ENCODE measurements at regions not wholly inside any gene's neighbourhood (a gene's known extent, or its start where the extent isn't known, plus 50 kb on each side); places are given as distances from the start of the nearest gene placed in this dataset.
"Not testable (repeated sequence)": the region's sequence is repeated elsewhere in the genome, so short reads cannot be mapped to it uniquely, and the experiment has no call there.

GRCh38 chr4:13782231-13782630 lies 154.7 kb upstream of the BOD1L1 start:
- peaks cover under 1% of the 10 kb centered on the region for H3K9me3 Mint-ChIP-seq
- DNase-seq (no peak), ATAC-seq (ENCODE audit: low read depth) (no peak)
- no peak overlapping the region for H3K4me3 Mint-ChIP-seq
- no peaks in the 10 kb centered on the region for H3K27me3 Mint-ChIP-seq
- H3K36me3 Mint-ChIP-seq: no peaks in the 10 kb centered on the region
- POLR2A ChIA-PET: no interaction called here
- H3K27ac Mint-ChIP-seq: no peak overlapping the region
- H3K4me1 Mint-ChIP-seq: no peaks in the 10 kb centered on the region

- no peak for DNase-seq
- H3K36me3 Mint-ChIP-seq: no peaks in the 10 kb centered on the region
- no peak overlapping the region for H3K27ac Mint-ChIP-seq
- no peak overlapping the region for H3K4me3 Mint-ChIP-seq
- POLR2A ChIA-PET: no interaction called here
- no peak for ATAC-seq (ENCODE audit: low read depth)
- no peaks in the 10 kb centered on the region for H3K27me3 Mint-ChIP-seq
- H3K4me1 Mint-ChIP-seq: no peaks in the 10 kb centered on the region
- H3K9me3 Mint-ChIP-seq: no peaks in the 10 kb centered on the region
Measured at GRCh38 chr4:13783800-13784411, 156.4 kb upstream of the BOD1L1 start.

- no peaks in the 10 kb centered on the region for H3K27me3 Mint-ChIP-seq
- POLR2A ChIA-PET: interaction anchor here (0.6 kb wide), 1 partner anchor 300 kb away, joined by 3 read pairs; no protein-coding TSS in a partner anchor
- DNase-seq: no peak
- no peaks in the 10 kb centered on the region for H3K36me3 Mint-ChIP-seq
- ATAC-seq (ENCODE audit: low read depth): no peak
- no peak overlapping the region for H3K4me3 Mint-ChIP-seq
- H3K27ac Mint-ChIP-seq: no peak overlapping the region
- H3K4me1 Mint-ChIP-seq: no peaks in the 10 kb centered on the region
- H3K9me3 Mint-ChIP-seq: no peaks in the 10 kb centered on the region
Measured at GRCh38 chr4:13793020-13793710, 165.6 kb upstream of the BOD1L1 start.

- Mint-ChIP-seq H3K36me3 (no peaks in the 10 kb centered on the region), H3K27ac (no peak overlapping the region), H3K4me3 (no peak overlapping the region), H3K9me3 (no peaks in the 10 kb centered on the region), H3K4me1 (no peaks in the 10 kb centered on the region), H3K27me3 (no peaks in the 10 kb centered on the region)
- ATAC-seq (ENCODE audit: low read depth): no peak
- POLR2A ChIA-PET: no interaction called here
- DNase-seq: no peak
Measured at GRCh38 chr4:13794819-13795565, 167.5 kb upstream of the BOD1L1 start.

- Mint-ChIP-seq H3K36me3 (no peaks in the 10 kb centered on the region), H3K9me3 (no peaks in the 10 kb centered on the region), H3K4me1 (no peaks in the 10 kb centered on the region), H3K27me3 (no peaks in the 10 kb centered on the region), H3K4me3 (no peak overlapping the region), H3K27ac (no peak overlapping the region)
- DNase-seq (no peak), ATAC-seq (ENCODE audit: low read depth) (no peak)
- POLR2A ChIA-PET: no interaction called here
Measured at GRCh38 chr4:13797061-13797460, 169.5 kb upstream of the BOD1L1 start.

GRCh38 chr4:13815231-13815630 lies 187.7 kb upstream of the BOD1L1 start:
- H3K27me3 Mint-ChIP-seq: no peaks in the 10 kb centered on the region
- DNase-seq (no peak), ATAC-seq (ENCODE audit: low read depth) (no peak)
- H3K36me3 Mint-ChIP-seq: no peaks in the 10 kb centered on the region
- no peaks in the 10 kb centered on the region for H3K4me1 Mint-ChIP-seq
- peaks cover 2% of the 10 kb centered on the region for H3K9me3 Mint-ChIP-seq
- H3K4me3 Mint-ChIP-seq: no peak overlapping the region
- POLR2A ChIA-PET: no interaction called here
- H3K27ac Mint-ChIP-seq: no peak overlapping the region

GRCh38 chr4:13816472-13816871 lies 188.9 kb upstream of the BOD1L1 start:
- H3K9me3 Mint-ChIP-seq: peaks cover 2% of the 10 kb centered on the region
- POLR2A ChIA-PET: no interaction called here
- no peak for ATAC-seq (ENCODE audit: low read depth)
- H3K27me3 Mint-ChIP-seq: no peaks in the 10 kb centered on the region
- no peak overlapping the region for H3K27ac Mint-ChIP-seq
- DNase-seq: no peak
- no peaks in the 10 kb centered on the region for H3K4me1 Mint-ChIP-seq
- H3K36me3 Mint-ChIP-seq: no peaks in the 10 kb centered on the region
- no peak overlapping the region for H3K4me3 Mint-ChIP-seq

GRCh38 chr4:13821522-13821921 lies 194.0 kb upstream of the BOD1L1 start:
- Mint-ChIP-seq H3K4me1 (no peaks in the 10 kb centered on the region), H3K36me3 (no peaks in the 10 kb centered on the region), H3K4me3 (no peak overlapping the region), H3K27ac (no peak overlapping the region), H3K9me3 (peaks cover 19% of the 10 kb centered on the region), H3K27me3 (no peaks in the 10 kb centered on the region)
- DNase-seq (no peak), ATAC-seq (ENCODE audit: low read depth) (no peak)
- POLR2A ChIA-PET: no interaction called here

GRCh38 chr4:13825822-13826221 lies 198.3 kb upstream of the BOD1L1 start:
- H3K27me3 Mint-ChIP-seq; H3K4me1 Mint-ChIP-seq; H3K4me3 Mint-ChIP-seq; ATAC-seq (ENCODE audit: low read depth); DNase-seq; POLR2A ChIA-PET; H3K27ac Mint-ChIP-seq; H3K36me3 Mint-ChIP-seq: not testable (repeated sequence)
- H3K9me3 Mint-ChIP-seq: peaks cover 17% of the 10 kb centered on the region

- no peaks in the 10 kb centered on the region for H3K36me3 Mint-ChIP-seq
- no peaks in the 10 kb centered on the region for H3K27me3 Mint-ChIP-seq
- POLR2A ChIA-PET: no interaction called here
Measured at GRCh38 chr4:13829457-13829856, 201.9 kb upstream of the BOD1L1 start.

GRCh38 chr4:13830449-13830848 lies 202.9 kb upstream of the BOD1L1 start:
- POLR2A ChIA-PET: no interaction called here
- no peaks in the 10 kb centered on the region for H3K27me3 Mint-ChIP-seq

More at GRCh38 chr4:13829457-13829856, 201.9 kb upstream of the BOD1L1 start:
- H3K4me3 Mint-ChIP-seq: no peak overlapping the region
- peaks cover 6% of the 10 kb centered on the region for H3K9me3 Mint-ChIP-seq
- ATAC-seq (ENCODE audit: low read depth): no peak
- DNase-seq: no peak
- H3K27ac Mint-ChIP-seq: no peak overlapping the region
- H3K4me1 Mint-ChIP-seq: no peaks in the 10 kb centered on the region

GRCh38 chr4:13833171-13833804 lies 205.8 kb upstream of the BOD1L1 start:
- DNase-seq (no peak), ATAC-seq (ENCODE audit: low read depth) (no peak)
- Mint-ChIP-seq H3K27ac (no peak overlapping the region), H3K36me3 (no peaks in the 10 kb centered on the region), H3K4me3 (no peak overlapping the region), H3K9me3 (no peaks in the 10 kb centered on the region), H3K27me3 (no peaks in the 10 kb centered on the region), H3K4me1 (no peaks in the 10 kb centered on the region)
- POLR2A ChIA-PET: no interaction called here

More at GRCh38 chr4:13830449-13830848, 202.9 kb upstream of the BOD1L1 start:
- DNase-seq: no peak
- no peak for ATAC-seq (ENCODE audit: low read depth)
- H3K36me3 Mint-ChIP-seq: no peaks in the 10 kb centered on the region
- H3K4me3 Mint-ChIP-seq: no peak overlapping the region
- H3K4me1 Mint-ChIP-seq: no peaks in the 10 kb centered on the region
- peaks cover 3% of the 10 kb centered on the region for H3K9me3 Mint-ChIP-seq
- no peak overlapping the region for H3K27ac Mint-ChIP-seq

- Mint-ChIP-seq H3K27ac (no peak overlapping the region), H3K4me3 (no peak overlapping the region), H3K9me3 (no peaks in the 10 kb centered on the region), H3K4me1 (no peaks in the 10 kb centered on the region), H3K27me3 (no peaks in the 10 kb centered on the region), H3K36me3 (no peaks in the 10 kb centered on the region)
- no peak for DNase-seq
- ATAC-seq (ENCODE audit: low read depth): no peak
- POLR2A ChIA-PET: no interaction called here
Measured at GRCh38 chr4:13836946-13837912, 209.7 kb upstream of the BOD1L1 start.
